ENCODE measurements at regions not wholly inside any gene's neighbourhood (a gene's known extent, or its start where the extent isn't known, plus 50 kb on each side); places are given as distances from the start of the nearest gene placed in this dataset.

GRCh38 chr2:189391201-189391600 is 50.1 kb upstream of the WDR75 start:
- WGBS, result 66% methylated on average over 3 of the region's 3 CpGs
- no peak for DNase-seq (ENCODE audit: low spot score)
- Histone ChIP-seq H3K36me3 (no peaks in the 10 kb centered on the region), H3K4me1 (replicated peaks) (no peaks in the 10 kb centered on the region), H3K4me3 (no peak overlapping the region), H3K27me3 (replicated peaks; ENCODE audit: insufficient read depth) (no peaks in the 10 kb centered on the region), H3K27ac (no peak overlapping the region), H3K9me3 (no peaks in the 10 kb centered on the region)
- intact Hi-C loops (cut with DNase I), result no loop called here
- TF ChIP-seq POLR2A (IDR thresholded peaks at IDR 0.05) (no peak), CTCF (IDR thresholded peaks at IDR 0.05) (no peak), POLR2AphosphoS5 (IDR thresholded peaks at IDR 0.05) (no peak)
